NCI-H146 (cell line): ENCODE measurements at regions not wholly inside any gene's neighbourhood (a gene's known extent, or its start where the extent isn't known, plus 50 kb on each side); places are given as distances from the start of the nearest gene placed in this dataset.

Source experiments
- DNase-seq: peaks from one replicate; lab custom pipeline; 2025; lab: John Stamatoyannopoulos, UW

- no peak for DNase-seq
These were observed 61.9 kb upstream of the HAAO start for GRCh38 chr2:42854207-42854818.

GRCh38 chr2:42853549-42854206 is 61.3 kb upstream of the HAAO start:
- DNase-seq, result no peak

GRCh38 chr2:42852798-42853197 is 60.4 kb upstream of the HAAO start:
- DNase-seq, result no peak

- no peak for DNase-seq
These were observed 59.4 kb upstream of the HAAO start for GRCh38 chr2:42851740-42852250.

GRCh38 chr2:42851186-42851585 is 58.8 kb upstream of the HAAO start:
- DNase-seq, result no peak

- DNase-seq, result no peak
These were observed 57.8 kb upstream of the HAAO start for GRCh38 chr2:42850016-42850805.

GRCh38 chr2:42849311-42849710 is 56.9 kb upstream of the HAAO start:
- DNase-seq, result no peak

GRCh38 chr2:42848726-42849290 is 56.4 kb upstream of the HAAO start:
- no peak for DNase-seq

GRCh38 chr2:42848265-42848664 is 55.9 kb upstream of the HAAO start:
- DNase-seq, result no peak

GRCh38 chr2:42847596-42848151 is 55.3 kb upstream of the HAAO start:
- no peak for DNase-seq

GRCh38 chr2:42846932-42847595 is 54.7 kb upstream of the HAAO start:
- no peak for DNase-seq

- DNase-seq, result no peak
These were observed 53.6 kb upstream of the HAAO start for GRCh38 chr2:42846026-42846425.

GRCh38 chr2:42844901-42845821 is 52.8 kb upstream of the HAAO start:
- no peak for DNase-seq

GRCh38 chr2:42844366-42844765 is 52.0 kb upstream of the HAAO start:
- no peak for DNase-seq

GRCh38 chr2:42843611-42844010 is 51.2 kb upstream of the HAAO start:
- no peak for DNase-seq

GRCh38 chr2:42843131-42843530 is 50.7 kb upstream of the HAAO start:
- no peak for DNase-seq

GRCh38 chr2:42842466-42842865 is 50.1 kb upstream of the HAAO start:
- no peak for DNase-seq
